Left lung (tissue), 4 donors: ENCODE measurements at regions not wholly inside any gene's neighbourhood (a gene's known extent, or its start where the extent isn't known, plus 50 kb on each side); places are given as distances from the start of the nearest gene placed in this dataset.

Experiments used
- ATAC-seq: fragments of 200-7000 bp; cut with Tn5 transposase; one replicate; pipeline ENCODE4 v1.9.1; 2020; ENCODE audit warnings: moderate library complexity
- DNase-seq, 4 donors: peaks; one replicate each; pipeline ENCODE4 v3.0.0-alpha.2; 2013 to 2020
- H3K27ac ChIP-seq, 2 donors: fragments of 200-600 bp; sonication (generic) in 1 of 2; one replicate each; pipeline versions ENCODE4 v1.5.0 to v1.8.0; 2020 to 2021
- H3K27me3 ChIP-seq, 2 donors: fragments of 200-600 bp; sonication (generic) in 1 of 2; one replicate each; pipeline versions ENCODE4 v1.5.0 to v1.8.0; 2020 to 2021
- H3K36me3 ChIP-seq, 2 donors: fragments of 200-600 bp; sonication (generic) in 1 of 2; one replicate each; pipeline versions ENCODE4 v1.5.0 to v1.8.0; 2020 to 2021
- H3K4me1 ChIP-seq, 2 donors: fragments of 200-600 bp; one replicate each; pipeline ENCODE4 v1.8.0; 2021
- H3K4me3 ChIP-seq, 2 donors: fragments of 200-600 bp; sonication (generic) in 1 of 2; one replicate each; pipeline versions ENCODE4 v1.5.0 to v1.8.0; 2020 to 2021; ENCODE audit warnings: mild to moderate bottlenecking in 1 of 2
- H3K9me3 ChIP-seq, 2 donors: fragments of 200-600 bp; sonication (generic) in 1 of 2; one replicate each; pipeline versions ENCODE4 v1.5.0 to v1.8.0; 2020 to 2021
- intact Hi-C, 2 donors: fragments of 100-400 bp; cut with DNase I; formaldehyde crosslinking; loops; one replicate each; pipeline versions ENCODE4 v1.11.2 to v1.14.2; 2022
- TF ChIP-seq, protein P1 (sequence below), 2 donors: fragments of 200-600 bp; sonication (generic) in 1 of 2; IDR thresholded peaks; one replicate each; pipeline versions ENCODE4 v1.5.0 to v1.8.0; 2021; ENCODE audit warnings: antibody characterized with exemption in 2 of 2
- donor health status: DM: no; HTN: yes; CAD: no.
- donor health status: DM: no; HTN: no; CAD: no.

DNA sequence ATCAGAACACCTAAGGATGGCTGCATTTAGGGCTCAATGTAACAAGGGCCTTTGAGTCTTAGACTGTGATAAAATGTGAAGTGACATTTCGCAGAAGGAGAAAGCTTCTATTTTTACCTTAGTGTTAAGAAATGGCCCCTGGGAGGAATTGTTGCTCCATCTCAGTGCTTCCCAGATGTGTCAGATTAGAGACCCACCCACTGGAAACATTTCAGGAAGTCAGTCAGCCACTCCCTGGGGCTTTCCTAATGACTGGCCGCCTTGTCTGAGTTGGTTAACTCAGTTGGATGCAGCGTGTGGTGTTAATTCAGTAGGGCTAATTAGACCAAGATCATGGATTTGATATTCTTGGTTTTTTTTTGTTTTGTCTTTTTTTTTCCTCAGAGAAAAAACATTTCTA is 355.9 kb downstream of the PIK3C3 start:
- Histone ChIP-seq H3K4me3 (no peak overlapping the region), H3K4me1 (no peaks in the 10 kb centered on the region), H3K9me3 (no peaks in the 10 kb centered on the region), H3K36me3 (no peaks in the 10 kb centered on the region), H3K27me3 (no peaks in the 10 kb centered on the region), H3K27ac (no peak overlapping the region)
- no peak for ATAC-seq
- TF ChIP-seq, protein P1, sequence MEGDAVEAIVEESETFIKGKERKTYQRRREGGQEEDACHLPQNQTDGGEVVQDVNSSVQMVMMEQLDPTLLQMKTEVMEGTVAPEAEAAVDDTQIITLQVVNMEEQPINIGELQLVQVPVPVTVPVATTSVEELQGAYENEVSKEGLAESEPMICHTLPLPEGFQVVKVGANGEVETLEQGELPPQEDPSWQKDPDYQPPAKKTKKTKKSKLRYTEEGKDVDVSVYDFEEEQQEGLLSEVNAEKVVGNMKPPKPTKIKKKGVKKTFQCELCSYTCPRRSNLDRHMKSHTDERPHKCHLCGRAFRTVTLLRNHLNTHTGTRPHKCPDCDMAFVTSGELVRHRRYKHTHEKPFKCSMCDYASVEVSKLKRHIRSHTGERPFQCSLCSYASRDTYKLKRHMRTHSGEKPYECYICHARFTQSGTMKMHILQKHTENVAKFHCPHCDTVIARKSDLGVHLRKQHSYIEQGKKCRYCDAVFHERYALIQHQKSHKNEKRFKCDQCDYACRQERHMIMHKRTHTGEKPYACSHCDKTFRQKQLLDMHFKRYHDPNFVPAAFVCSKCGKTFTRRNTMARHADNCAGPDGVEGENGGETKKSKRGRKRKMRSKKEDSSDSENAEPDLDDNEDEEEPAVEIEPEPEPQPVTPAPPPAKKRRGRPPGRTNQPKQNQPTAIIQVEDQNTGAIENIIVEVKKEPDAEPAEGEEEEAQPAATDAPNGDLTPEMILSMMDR (IDR thresholded peaks at IDR 0.05), result no peak
- DNase-seq, result no peak
- intact Hi-C loops, result no loop called here

DNA sequence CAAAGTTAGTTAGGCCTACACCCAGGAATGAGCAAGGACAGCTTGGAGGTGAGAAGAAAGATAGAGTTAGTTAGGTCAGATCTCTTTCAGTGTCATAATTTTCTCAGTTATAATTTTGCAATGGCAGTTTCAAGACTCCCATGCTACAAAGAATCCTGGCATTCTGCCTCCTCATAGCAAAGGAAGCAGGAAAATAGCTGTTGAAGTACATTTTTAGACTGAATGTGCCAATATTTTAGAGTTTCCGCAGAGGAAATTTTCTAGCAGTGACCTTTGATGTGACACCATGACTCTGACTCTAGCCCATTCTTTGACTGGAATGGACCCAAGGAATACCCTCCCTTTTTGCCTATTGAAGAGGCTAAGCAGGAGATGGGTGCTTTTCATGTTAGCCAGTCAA is 371.7 kb downstream of the PIK3C3 start:
- no peak overlapping the region for H3K4me3 ChIP-seq
- H3K4me1 ChIP-seq, result no peaks in the 10 kb centered on the region
- no peaks in the 10 kb centered on the region for H3K9me3 ChIP-seq
- H3K36me3 ChIP-seq, result no peaks in the 10 kb centered on the region
- TF ChIP-seq, protein P1 (IDR thresholded peaks at IDR 0.05), result no peak
- intact Hi-C loops, result no loop called here
- no peaks in the 10 kb centered on the region for H3K27me3 ChIP-seq
- no peak overlapping the region for H3K27ac ChIP-seq
- ATAC-seq (no peak), DNase-seq (peak in 2 of 4 donors; percentile 2 to 11)

DNA sequence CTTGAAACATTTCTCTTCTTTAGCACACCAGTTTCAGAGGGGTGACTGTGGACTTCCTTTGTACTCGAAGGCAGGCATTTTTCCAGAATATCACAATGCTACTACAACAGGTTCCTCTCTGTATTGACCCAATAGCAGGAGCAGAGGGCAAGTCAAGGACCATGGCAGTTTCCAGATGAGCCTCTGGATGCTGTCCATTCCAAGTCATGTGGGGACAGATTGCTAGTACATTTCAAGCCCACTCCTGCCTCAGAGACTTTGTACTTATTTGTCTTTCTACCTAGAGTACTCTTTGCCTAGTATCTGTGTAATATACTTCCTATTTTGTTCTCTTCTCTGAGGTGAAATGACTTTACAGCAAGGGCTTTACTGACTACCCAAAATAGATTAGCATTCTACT is 373.9 kb downstream of the PIK3C3 start:
- ATAC-seq (no peak), DNase-seq (no peak)
- H3K4me3 ChIP-seq, result no peak overlapping the region
- no peaks in the 10 kb centered on the region for H3K4me1 ChIP-seq
- H3K27me3 ChIP-seq, result no peaks in the 10 kb centered on the region
- H3K27ac ChIP-seq, result no peak overlapping the region
- no peaks in the 10 kb centered on the region for H3K36me3 ChIP-seq
- no peaks in the 10 kb centered on the region for H3K9me3 ChIP-seq
- intact Hi-C loops, result no loop called here
- TF ChIP-seq, protein P1 (IDR thresholded peaks at IDR 0.05), result no peak

DNA sequence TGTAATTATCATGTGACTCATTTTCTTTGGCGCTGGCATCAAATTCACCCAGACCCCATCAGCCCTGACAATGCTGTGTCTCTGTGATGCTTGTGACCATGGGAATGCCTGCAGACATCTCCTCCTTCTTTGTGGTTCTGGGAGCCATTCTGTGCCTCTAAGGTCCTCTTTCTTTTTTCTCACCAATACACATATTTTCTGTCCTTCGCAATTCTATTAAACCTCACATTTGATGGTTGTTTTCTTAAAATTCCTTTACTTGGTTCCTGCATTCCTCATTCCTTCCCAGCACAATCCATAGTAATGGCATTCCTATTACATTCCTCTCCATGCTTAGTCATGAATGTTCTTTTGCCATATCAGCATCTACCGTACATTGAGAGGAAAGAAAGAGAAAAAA is 375.3 kb downstream of the PIK3C3 start:
- no peaks in the 10 kb centered on the region for H3K9me3 ChIP-seq
- DNase-seq, result no peak
- ATAC-seq, result no peak
- TF ChIP-seq, protein P1 (IDR thresholded peaks at IDR 0.05), result no peak
- intact Hi-C loops, result no loop called here
- no peaks in the 10 kb centered on the region for H3K4me1 ChIP-seq
- H3K27ac ChIP-seq, result no peak overlapping the region
- no peak overlapping the region for H3K4me3 ChIP-seq
- H3K36me3 ChIP-seq, result no peaks in the 10 kb centered on the region
- H3K27me3 ChIP-seq, result no peaks in the 10 kb centered on the region

DNA sequence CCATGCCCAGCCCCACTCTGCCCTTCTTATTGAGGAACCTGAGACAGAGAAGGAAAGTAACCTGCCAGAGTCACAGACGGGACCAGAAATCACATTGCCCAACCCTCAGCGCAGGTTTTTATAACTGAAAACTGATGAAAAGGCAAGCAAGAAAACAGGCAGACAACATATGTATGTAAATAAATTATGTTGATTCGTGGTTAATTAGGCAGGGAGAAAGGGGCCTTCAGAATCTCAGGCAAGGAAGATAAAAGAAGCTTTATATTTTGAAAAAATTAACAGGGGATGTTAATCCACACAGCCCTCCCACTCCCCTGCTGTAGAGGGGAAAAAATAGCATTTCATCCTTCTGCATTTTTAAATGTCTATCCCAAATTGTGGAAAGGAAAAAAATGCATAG is 378.5 kb downstream of the PIK3C3 start:
- peaks cover 0 to 6% of the 10 kb centered on the region in 2 donors for H3K9me3 ChIP-seq
- H3K27ac ChIP-seq, result no peak overlapping the region
- no peaks in the 10 kb centered on the region for H3K4me1 ChIP-seq
- no peak overlapping the region for H3K4me3 ChIP-seq
- H3K36me3 ChIP-seq, result no peaks in the 10 kb centered on the region
- no peak for DNase-seq
- no peak for ATAC-seq
- intact Hi-C loops, result no loop called here
- TF ChIP-seq, protein P1 (IDR thresholded peaks at IDR 0.05), result no peak
- no peaks in the 10 kb centered on the region for H3K27me3 ChIP-seq
